ENCODE measurements at regions not wholly inside any gene's neighbourhood (a gene's known extent, or its start where the extent isn't known, plus 50 kb on each side); places are given as distances from the start of the nearest gene placed in this dataset.

DNA sequence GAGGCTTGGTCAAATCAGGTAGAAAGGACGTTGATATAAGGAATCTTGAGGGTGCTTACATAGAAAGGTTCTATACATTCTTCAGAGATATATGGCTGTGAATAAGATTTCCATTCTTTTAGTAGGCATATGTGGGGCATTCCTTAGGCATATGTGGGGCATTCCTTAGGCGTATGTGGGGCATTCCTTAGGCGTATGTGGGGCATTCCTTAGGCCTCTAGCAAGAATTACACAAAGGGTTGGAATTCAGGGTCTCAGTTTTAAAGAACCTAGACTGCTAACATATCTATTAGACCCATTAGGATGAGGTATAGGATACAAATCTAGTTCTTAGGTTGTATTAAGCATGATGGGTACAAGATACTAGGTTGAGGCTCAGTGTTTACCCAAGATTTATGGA is 607.8 kb downstream of the SI start:
- TF ChIP-seq EP300 (IDR thresholded peaks at IDR 0.05; ENCODE audit: borderline replicate concordance) (no peak), EGR1 (IDR thresholded peaks at IDR 0.05) (no peak), CEBPB (IDR thresholded peaks at IDR 0.05) (no peak), REST (IDR thresholded peaks at IDR 0.05; ENCODE audit: low read depth) (no peak), TEAD4 (IDR thresholded peaks at IDR 0.05) (no peak), TAF1 (IDR thresholded peaks at IDR 0.05; ENCODE audit: low read depth) (no peak), CREB1 (IDR thresholded peaks at IDR 0.05; ENCODE audit: low read depth) (no peak)
